Activated naive CD8-positive, alpha-beta T cell treated with anti-CD3 and anti-CD28 coated beads, Interleukin-2, amount 10 ng/mL, durations not matched to agents 7 days and 5 days (primary cell): ENCODE measurements at regions not wholly inside any gene's neighbourhood (a gene's known extent, or its start where the extent isn't known, plus 50 kb on each side); places are given as distances from the start of the nearest gene placed in this dataset.
A peak's percentile ranks its signal among the peaks of the same experiment; 100 is the strongest.
"Not testable (repeated sequence)": the region's sequence is repeated elsewhere in the genome, so short reads cannot be mapped to it uniquely, and the experiment has no call there.

ENCODE experiments used
- ATAC-seq: fragments of 150-1000 bp; cut with Tn5 transposase; one replicate; pipeline ENCODE4 v1.10.0; 2021; ENCODE audit warnings: low read depth, moderate library complexity
- POLR2A ChIA-PET: fragments of 350-600 bp; sonication (Branson Sonifier 250); formaldehyde crosslinking; loops from one replicate; lab custom pipeline; 2021; ENCODE audit warnings: antibody characterized with exemption; lab: Charles Lee
- DNase-seq: peaks from one replicate; pipeline ENCODE4 v3.0.0; 2021
- H3K27ac Mint-ChIP-seq: one replicate; pipeline ENCODE4 v1.8.0; 2022; ENCODE audit warnings: mild to moderate bottlenecking, mixed read lengths
- H3K27me3 Mint-ChIP-seq: one replicate; pipeline ENCODE4 v1.8.0; 2022; ENCODE audit warnings: mild to moderate bottlenecking, moderate library complexity, mixed read lengths
- H3K36me3 Mint-ChIP-seq: one replicate; pipeline ENCODE4 v1.8.0; 2021; ENCODE audit warnings: mild to moderate bottlenecking, mixed read lengths
- H3K4me1 Mint-ChIP-seq: one replicate; pipeline ENCODE4 v1.8.0; 2021; ENCODE audit warnings: mixed read lengths
- H3K4me3 Mint-ChIP-seq: one replicate; pipeline ENCODE4 v1.8.0; 2022; ENCODE audit warnings: mild to moderate bottlenecking, moderate library complexity, mixed read lengths
- H3K9me3 Mint-ChIP-seq: one replicate; pipeline ENCODE4 v1.8.0; 2021; ENCODE audit warnings: mixed read lengths

DNA sequence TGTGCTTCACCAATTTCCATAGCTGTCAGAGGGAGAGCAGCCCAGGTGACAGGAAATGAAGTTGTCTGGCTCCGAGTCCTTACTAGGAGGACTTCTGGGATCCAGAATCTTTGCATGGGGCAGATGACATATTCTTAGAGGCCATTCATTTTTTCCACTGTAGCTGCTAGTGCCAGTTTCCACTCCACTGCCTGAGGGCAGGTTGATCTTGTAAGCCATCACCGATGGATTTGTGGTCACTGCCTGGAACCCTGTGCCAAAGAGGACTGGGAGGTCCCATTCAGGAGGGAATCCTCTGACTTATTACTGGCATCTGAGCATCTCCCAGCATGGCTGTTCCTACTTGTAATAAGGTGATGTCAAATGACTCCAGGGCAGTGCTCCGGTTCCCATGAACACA lies 144.1 kb upstream of the KCNJ18 start:
- no peak for DNase-seq
- POLR2A ChIA-PET, result no interaction called here
- Mint-ChIP-seq H3K27ac (no peak overlapping the region), H3K4me1 (peaks cover 27% of the 10 kb centered on the region), H3K4me3 (no peak overlapping the region), H3K36me3 (peaks cover 13% of the 10 kb centered on the region), H3K27me3 (peaks cover 8% of the 10 kb centered on the region), H3K9me3 (no peaks in the 10 kb centered on the region)
- no peak for ATAC-seq

- DNase-seq (no peak), ATAC-seq (no peak)
- Mint-ChIP-seq H3K36me3 (peaks cover 12% of the 10 kb centered on the region), H3K27me3 (peaks cover 12% of the 10 kb centered on the region), H3K27ac (peak overlapping the region; percentile 47), H3K9me3 (peaks cover 2% of the 10 kb centered on the region), H3K4me1 (peaks cover 27% of the 10 kb centered on the region), H3K4me3 (peak overlapping the region; percentile 60)
- POLR2A ChIA-PET, result interaction anchor here (0.6 kb wide), 1 partner anchor 227 kb away, joined by 3 read pairs; no protein-coding TSS in a partner anchor
Measured at GRCh38 chr17:21549107-21549687, 143.1 kb upstream of the KCNJ18 start.

DNA sequence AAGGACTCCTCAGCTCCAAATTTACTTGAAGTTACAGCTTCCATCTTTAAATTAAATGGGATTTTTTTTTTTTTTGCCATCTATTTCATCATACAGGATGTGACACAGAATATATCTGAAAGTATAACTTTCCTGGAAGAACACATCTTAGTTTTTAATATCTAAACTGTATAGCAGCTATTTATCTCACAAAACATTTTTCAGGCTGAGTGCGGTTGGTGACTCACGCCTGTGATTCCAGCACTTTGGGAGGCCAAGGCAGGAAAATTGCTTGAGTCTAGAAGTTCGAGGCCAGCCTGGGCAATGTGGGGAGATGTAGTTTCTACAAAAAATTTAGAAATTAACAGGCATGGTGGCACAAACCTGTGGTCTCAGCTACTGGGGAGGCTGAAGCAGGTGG lies 142.3 kb upstream of the KCNJ18 start:
- peaks cover 27% of the 10 kb centered on the region for H3K4me1 Mint-ChIP-seq
- not testable (repeated sequence) for DNase-seq, ATAC-seq, H3K9me3 Mint-ChIP-seq
- POLR2A ChIA-PET, result interaction anchor here (0.6 to 1.2 kb wide), 2 partner anchors 18 to 228 kb away, joined by 3 read pairs; no protein-coding TSS in a partner anchor
- H3K27me3 Mint-ChIP-seq, result peaks cover 19% of the 10 kb centered on the region
- peak overlapping the region; percentile 85 for H3K4me3 Mint-ChIP-seq
- H3K36me3 Mint-ChIP-seq, result peaks cover 11% of the 10 kb centered on the region
- peak overlapping the region; percentile 54 for H3K27ac Mint-ChIP-seq

DNA sequence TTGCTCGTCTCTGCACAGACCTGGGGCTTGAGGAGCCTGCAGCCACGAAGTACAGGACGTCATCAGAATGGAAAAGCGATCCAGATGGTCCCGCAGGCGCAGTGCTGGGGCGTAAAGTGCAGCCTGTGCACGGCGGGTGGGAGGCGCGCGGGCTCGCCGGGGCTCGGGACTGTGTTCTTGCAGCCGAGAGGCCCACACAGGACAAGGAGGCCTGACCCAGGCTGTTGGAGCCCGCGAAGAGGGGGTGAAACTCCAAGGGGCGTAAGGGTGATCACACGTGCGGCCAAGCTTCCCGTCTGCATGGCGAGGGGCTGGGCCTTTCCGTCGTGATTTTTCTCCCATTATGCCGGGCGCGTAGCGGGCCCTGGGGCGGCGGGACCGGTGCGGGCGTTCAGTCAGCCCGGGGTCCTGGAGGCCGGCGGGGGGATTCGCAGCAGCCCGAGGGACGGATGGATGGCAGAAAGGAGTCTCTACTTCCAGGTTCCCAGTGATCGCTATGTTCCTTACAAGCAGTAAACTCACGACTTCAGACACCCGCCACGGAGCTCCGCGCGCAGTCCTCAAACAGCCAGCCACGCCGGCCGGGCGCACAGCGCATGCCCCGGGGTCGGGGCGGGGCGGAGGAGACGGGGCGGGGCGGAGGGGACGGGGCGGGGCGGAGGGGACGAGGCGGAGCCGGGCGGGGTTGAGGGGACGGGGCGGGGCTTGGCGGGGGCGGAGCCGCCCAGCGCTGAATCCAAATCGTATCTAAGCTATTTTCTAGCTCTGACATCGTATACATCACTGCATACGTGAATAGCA lies 141.0 kb upstream of the KCNJ18 start:
- peaks cover 26% of the 10 kb centered on the region for H3K27me3 Mint-ChIP-seq
- H3K27ac Mint-ChIP-seq, result peak overlapping the region; percentile 44
- peaks cover 9% of the 10 kb centered on the region for H3K36me3 Mint-ChIP-seq
- ATAC-seq (peak; percentile 91), DNase-seq (peak; percentile 85)
- POLR2A ChIA-PET, result interaction anchor here (0.8 to 1.4 kb wide), 2 partner anchors 15 to 17 kb away, joined by 3 to 5 read pairs; no protein-coding TSS in a partner anchor
- peaks cover 5% of the 10 kb centered on the region for H3K9me3 Mint-ChIP-seq
- peaks cover 19% of the 10 kb centered on the region for H3K4me1 Mint-ChIP-seq
- peak overlapping the region; percentile 85 for H3K4me3 Mint-ChIP-seq

DNA sequence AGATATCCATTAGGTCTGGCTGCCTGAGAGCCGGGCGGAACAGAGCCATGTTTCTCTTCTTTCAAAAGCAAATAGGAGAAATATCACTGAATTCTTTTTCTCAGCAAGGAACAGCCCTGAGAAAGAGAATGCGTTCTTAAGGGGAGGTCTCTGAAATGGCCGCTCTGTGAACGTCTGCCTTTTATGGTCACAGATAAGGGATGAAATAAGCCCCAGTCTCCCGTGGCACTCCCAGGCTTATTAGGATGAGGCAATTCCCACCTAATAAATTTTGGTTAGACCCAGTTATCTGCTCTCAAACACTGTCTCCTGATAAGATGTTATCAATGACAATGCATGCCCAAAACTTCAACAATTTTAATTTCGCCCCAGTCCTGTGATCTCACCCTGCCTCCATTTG lies 133.4 kb upstream of the KCNJ18 start:
- H3K4me3 Mint-ChIP-seq, DNase-seq, H3K27ac Mint-ChIP-seq, H3K4me1 Mint-ChIP-seq, POLR2A ChIA-PET, ATAC-seq, H3K36me3 Mint-ChIP-seq: not testable (repeated sequence)
- H3K9me3 Mint-ChIP-seq, result peaks cover 15% of the 10 kb centered on the region
- H3K27me3 Mint-ChIP-seq, result peaks cover 22% of the 10 kb centered on the region

GRCh38 chr17:21564262-21564661 lies 128.1 kb upstream of the KCNJ18 start:
- Mint-ChIP-seq H3K36me3 (no peaks in the 10 kb centered on the region), H3K9me3 (peaks cover 3% of the 10 kb centered on the region), H3K27me3 (peaks cover 11% of the 10 kb centered on the region), H3K27ac (no peak overlapping the region), H3K4me1 (no peaks in the 10 kb centered on the region), H3K4me3 (no peak overlapping the region)
- DNase-seq (no peak), ATAC-seq (no peak)
- POLR2A ChIA-PET, result no interaction called here

GRCh38 chr17:21564757-21565156 lies 127.6 kb upstream of the KCNJ18 start:
- H3K4me3 Mint-ChIP-seq, H3K27ac Mint-ChIP-seq, ATAC-seq, DNase-seq, H3K4me1 Mint-ChIP-seq, H3K9me3 Mint-ChIP-seq, H3K36me3 Mint-ChIP-seq, POLR2A ChIA-PET: not testable (repeated sequence)
- peaks cover 11% of the 10 kb centered on the region for H3K27me3 Mint-ChIP-seq

- H3K27ac Mint-ChIP-seq, POLR2A ChIA-PET, H3K4me1 Mint-ChIP-seq, H3K36me3 Mint-ChIP-seq, DNase-seq, H3K4me3 Mint-ChIP-seq, ATAC-seq, H3K9me3 Mint-ChIP-seq, H3K27me3 Mint-ChIP-seq: not testable (repeated sequence)
Measured at GRCh38 chr17:21570427-21570826, 121.9 kb upstream of the KCNJ18 start.

- not testable (repeated sequence) for H3K36me3 Mint-ChIP-seq
Measured at GRCh38 chr17:21572148-21572547, 120.2 kb upstream of the KCNJ18 start.

DNA sequence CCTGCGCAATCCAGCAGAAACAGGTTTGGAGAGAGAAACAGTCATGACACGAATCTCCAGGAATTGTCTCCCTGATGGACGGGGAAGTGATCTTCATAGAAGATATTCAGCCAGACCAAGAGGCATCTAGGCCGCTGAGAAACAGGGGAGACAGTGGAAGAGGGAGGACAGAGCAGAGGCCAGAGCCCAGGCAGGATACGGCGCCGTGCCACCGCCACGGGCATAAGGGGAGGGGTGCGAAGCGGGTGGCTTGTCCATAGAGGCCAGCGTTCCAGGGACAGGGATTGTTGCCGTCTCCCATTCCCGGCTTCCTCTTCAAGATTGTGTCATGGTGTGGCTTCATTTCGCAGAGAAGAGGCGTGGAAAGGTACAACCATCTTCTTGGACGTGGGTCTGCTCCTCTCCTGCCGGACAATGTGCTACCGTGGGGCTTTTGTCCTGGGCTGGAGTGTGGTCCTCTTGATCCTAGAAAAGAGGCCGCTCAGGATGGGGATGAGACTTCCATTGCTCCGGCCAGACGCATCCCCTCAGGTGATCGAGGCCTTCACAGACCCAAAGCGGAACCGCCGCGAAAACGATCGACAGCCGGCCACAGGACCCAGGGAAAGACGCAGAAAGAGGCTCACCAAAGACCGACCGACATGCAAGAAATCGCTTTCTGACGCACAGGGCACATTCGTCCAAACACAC lies 118.9 kb upstream of the KCNJ18 start:
- Mint-ChIP-seq H3K4me3 (peak overlapping the region; percentile 40), H3K27ac (peak overlapping the region; percentile 13)
- ATAC-seq, DNase-seq, H3K9me3 Mint-ChIP-seq, H3K36me3 Mint-ChIP-seq, H3K27me3 Mint-ChIP-seq, H3K4me1 Mint-ChIP-seq, POLR2A ChIA-PET: not testable (repeated sequence)

More at GRCh38 chr17:21572148-21572547, 120.2 kb upstream of the KCNJ18 start:
- H3K4me1 Mint-ChIP-seq, POLR2A ChIA-PET, ATAC-seq, H3K27me3 Mint-ChIP-seq, H3K9me3 Mint-ChIP-seq, DNase-seq, H3K27ac Mint-ChIP-seq, H3K4me3 Mint-ChIP-seq: not testable (repeated sequence)

- Mint-ChIP-seq H3K36me3 (no peaks in the 10 kb centered on the region), H3K9me3 (peaks cover 3% of the 10 kb centered on the region), H3K4me1 (no peaks in the 10 kb centered on the region), H3K27me3 (peaks cover 2% of the 10 kb centered on the region), H3K27ac (peak overlapping the region; percentile 13), H3K4me3 (peak overlapping the region; percentile 40)
- ATAC-seq (no peak), DNase-seq (peak; percentile 42)
- POLR2A ChIA-PET, result no interaction called here
Measured at GRCh38 chr17:21573961-21574610, 118.2 kb upstream of the KCNJ18 start.

DNA sequence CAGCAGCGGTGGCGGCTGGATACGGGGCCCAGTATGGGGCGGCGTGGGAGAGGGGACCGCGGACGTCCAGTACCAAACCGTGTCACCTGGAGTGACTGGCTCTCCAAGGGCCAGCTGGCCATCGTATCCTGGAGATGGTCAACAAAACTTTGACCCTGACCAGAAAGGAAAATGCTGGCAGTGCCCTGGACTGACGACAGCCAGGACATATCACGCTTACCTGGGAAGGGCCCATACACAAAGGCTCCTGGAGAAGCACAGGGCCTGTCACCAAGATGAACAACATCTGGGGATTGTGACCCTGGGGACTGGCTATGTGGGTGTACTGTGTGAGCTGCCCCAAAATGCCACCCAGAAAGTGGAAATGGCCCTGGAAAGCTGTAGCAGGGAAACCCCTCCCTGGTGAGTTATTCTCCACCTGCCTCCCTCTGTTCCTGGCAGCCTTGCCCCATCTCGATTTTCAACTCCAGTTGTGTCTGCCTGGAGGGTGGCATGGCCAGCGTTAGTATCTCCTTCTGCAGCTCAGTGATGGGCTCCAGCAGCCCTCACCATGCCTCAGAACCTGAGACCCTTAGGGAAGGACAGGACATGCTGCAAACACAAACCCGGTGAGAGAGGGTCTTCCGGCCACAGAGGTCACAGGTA lies 117.6 kb upstream of the KCNJ18 start:
- H3K27me3 Mint-ChIP-seq, DNase-seq, H3K9me3 Mint-ChIP-seq, H3K4me3 Mint-ChIP-seq, H3K27ac Mint-ChIP-seq, POLR2A ChIA-PET, H3K36me3 Mint-ChIP-seq, ATAC-seq, H3K4me1 Mint-ChIP-seq: not testable (repeated sequence)

- H3K27me3 Mint-ChIP-seq, POLR2A ChIA-PET, ATAC-seq, H3K9me3 Mint-ChIP-seq, H3K4me1 Mint-ChIP-seq, H3K36me3 Mint-ChIP-seq, DNase-seq, H3K27ac Mint-ChIP-seq, H3K4me3 Mint-ChIP-seq: not testable (repeated sequence)
Measured at GRCh38 chr17:21578783-21579182, 113.5 kb upstream of the KCNJ18 start.
